PC-9 (cell line): ENCODE measurements at regions not wholly inside any gene's neighbourhood (a gene's known extent, or its start where the extent isn't known, plus 50 kb on each side); places are given as distances from the start of the nearest gene placed in this dataset.

Experiments
- BruUV-seq: library from RNA; stranded (reverse); fragments of 400-500 nt; replicated peaks from 2 replicates; lab custom pipeline; 2021; lab: Mats Ljungman, UMichigan
- CTCF ChIA-PET: fragments of 300-600 bp; sonication (Branson Sonifier 250); formaldehyde crosslinking; loops from one replicate; lab custom pipeline; 2022; ENCODE audit warnings: antibody characterized with exemption; lab: Charles Lee
- POLR2A ChIA-PET: fragments of 300-600 bp; sonication (Branson Sonifier 250); formaldehyde crosslinking; loops from one replicate; lab custom pipeline; 2022; ENCODE audit warnings: antibody characterized with exemption; ENCODE audit not compliant: unreplicated experiment; lab: Charles Lee
- DNase-seq, 2 experiments: peaks; one replicate each; pipeline versions ENCODE4 v3.0.0 to v3.0.0-alpha.2; 2015 to 2022; ENCODE audit warnings: mixed read lengths in 1 of 2
- H2AFZ ChIP-seq: fragments of 200-600 bp; sonication (generic); 2 replicates; pipeline ENCODE4 v1.8.1; 2017; ENCODE audit warnings: antibody characterized with exemption
- H3F3A ChIP-seq: fragments of 200-600 bp; sonication (generic); 2 replicates; pipeline ENCODE4 v1.8.1; 2017; ENCODE audit warnings: antibody characterized with exemption, mild to moderate bottlenecking, low read depth; ENCODE audit not compliant: insufficient read depth
- H3K27ac ChIP-seq: fragments of 200-600 bp; sonication (generic); 2 replicates; pipeline ENCODE4 v1.6.1; 2016; ENCODE audit warnings: mixed run types
- H3K27me3 ChIP-seq: fragments of 200-600 bp; sonication (generic); 2 replicates; pipeline ENCODE4 v1.6.1; 2016; ENCODE audit warnings: low read depth, mixed run types; ENCODE audit not compliant: insufficient read depth
- H3K36me3 ChIP-seq: fragments of 200-600 bp; sonication (generic); 2 replicates; pipeline ENCODE4 v1.6.1; 2016; ENCODE audit warnings: low read depth, mixed run types
- H3K4me1 ChIP-seq: fragments of 200-600 bp; sonication (generic); replicated peaks from 2 replicates; pipeline ENCODE4 v1.6.1; 2016; ENCODE audit warnings: mixed run types; ENCODE audit not compliant: insufficient read depth
- H3K4me2 ChIP-seq: fragments of 200-600 bp; sonication (generic); 2 replicates; pipeline ENCODE4 v1.6.1; 2017; ENCODE audit warnings: mixed run types
- H3K4me3 ChIP-seq: fragments of 200-600 bp; sonication (generic); 2 replicates; pipeline ENCODE4 v1.6.1; 2016; ENCODE audit warnings: mixed run types
- H3K79me2 ChIP-seq: fragments of 200-600 bp; sonication (generic); 2 replicates; pipeline ENCODE4 v1.6.1; 2017; ENCODE audit warnings: low read depth, mixed run types
- H3K9me2 ChIP-seq: fragments of 200-600 bp; sonication (generic); 2 replicates; pipeline ENCODE4 v1.8.1; 2017; ENCODE audit warnings: mild to moderate bottlenecking; ENCODE audit not compliant: insufficient read depth
- H3K9me3 ChIP-seq: fragments of 200-600 bp; sonication (generic); 2 replicates; pipeline ENCODE4 v1.8.1; 2016; ENCODE audit warnings: low read depth; ENCODE audit not compliant: insufficient read depth
- H4K20me1 ChIP-seq: fragments of 200-600 bp; sonication (generic); 2 replicates; pipeline ENCODE4 v1.8.1; 2017; ENCODE audit not compliant: insufficient read depth
- CTCF ChIP-seq: fragments of 200-600 bp; sonication (generic); conservative IDR thresholded peaks from 2 replicates; pipeline ENCODE4 v1.6.1; 2017; ENCODE audit warnings: mixed run types, antibody characterized with exemption, mild to moderate bottlenecking, moderate library complexity
- EZH2 ChIP-seq: fragments of 200-600 bp; sonication (generic); IDR thresholded peaks from 2 replicates; pipeline ENCODE4 v1.8.0; 2017; ENCODE audit warnings: antibody characterized with exemption, low read depth
- intact Hi-C: fragments of 100-400 bp; cut with micrococcal nuclease; formaldehyde crosslinking; loops from one replicate; pipeline ENCODE4 v1.10.0; 2022; ENCODE audit not compliant: unreplicated experiment

- H3K27ac ChIP-seq: no peak overlapping the region
- no peak overlapping the region for H3K4me3 ChIP-seq
- H3F3A ChIP-seq: no peaks in the 10 kb centered on the region
- H3K9me2 ChIP-seq: no peaks in the 10 kb centered on the region
- H3K4me1 ChIP-seq: no peaks in the 10 kb centered on the region
- ChIA-PET POLR2A (no interaction called here), CTCF (no interaction called here)
- H3K27me3 ChIP-seq: no peaks in the 10 kb centered on the region
- no peaks in the 10 kb centered on the region for H3K36me3 ChIP-seq
- intact Hi-C loops: no loop called here
- no TSS peak for BruUV-seq
- DNase-seq: no peak
- no peaks in the 10 kb centered on the region for H4K20me1 ChIP-seq
- H2AFZ ChIP-seq: no peak overlapping the region
- TF ChIP-seq EZH2 (no peak), CTCF (no peak)
- no peaks in the 10 kb centered on the region for H3K79me2 ChIP-seq
- no peak overlapping the region for H3K4me2 ChIP-seq
- H3K9me3 ChIP-seq: no peaks in the 10 kb centered on the region
These were observed 57.7 kb upstream of the CAND1 start for GRCh38 chr12:67211494-67211893.

GRCh38 chr12:67217647-67218046 lies 51.5 kb upstream of the CAND1 start:
- Histone ChIP-seq H2AFZ (no peak overlapping the region), H3K36me3 (no peaks in the 10 kb centered on the region), H3K4me1 (no peaks in the 10 kb centered on the region), H3K27ac (no peak overlapping the region), H3K4me2 (no peak overlapping the region), H3K4me3 (no peak overlapping the region), H3F3A (no peaks in the 10 kb centered on the region), H3K9me3 (no peaks in the 10 kb centered on the region), H3K9me2 (no peaks in the 10 kb centered on the region), H4K20me1 (no peaks in the 10 kb centered on the region), H3K79me2 (no peaks in the 10 kb centered on the region), H3K27me3 (no peaks in the 10 kb centered on the region)
- TF ChIP-seq CTCF (no peak), EZH2 (no peak)
- BruUV-seq: no TSS peak
- DNase-seq: no peak
- ChIA-PET POLR2A (no interaction called here), CTCF (no interaction called here)
- intact Hi-C loops: no loop called here
